Muscle of back (tissue), 3 donors: ENCODE measurements at regions not wholly inside any gene's neighbourhood (a gene's known extent, or its start where the extent isn't known, plus 50 kb on each side); places are given as distances from the start of the nearest gene placed in this dataset.
A peak's percentile ranks its signal among the peaks of the same experiment; 100 is the strongest.
"Not testable (repeated sequence)": the region's sequence is repeated elsewhere in the genome, so short reads cannot be mapped to it uniquely, and the experiment has no call there.

Experiments used
- DNase-seq, 3 donors: peaks; one replicate each; pipeline versions ENCODE4 v3.0.0 to v3.0.0-alpha.2; 2013

DNA sequence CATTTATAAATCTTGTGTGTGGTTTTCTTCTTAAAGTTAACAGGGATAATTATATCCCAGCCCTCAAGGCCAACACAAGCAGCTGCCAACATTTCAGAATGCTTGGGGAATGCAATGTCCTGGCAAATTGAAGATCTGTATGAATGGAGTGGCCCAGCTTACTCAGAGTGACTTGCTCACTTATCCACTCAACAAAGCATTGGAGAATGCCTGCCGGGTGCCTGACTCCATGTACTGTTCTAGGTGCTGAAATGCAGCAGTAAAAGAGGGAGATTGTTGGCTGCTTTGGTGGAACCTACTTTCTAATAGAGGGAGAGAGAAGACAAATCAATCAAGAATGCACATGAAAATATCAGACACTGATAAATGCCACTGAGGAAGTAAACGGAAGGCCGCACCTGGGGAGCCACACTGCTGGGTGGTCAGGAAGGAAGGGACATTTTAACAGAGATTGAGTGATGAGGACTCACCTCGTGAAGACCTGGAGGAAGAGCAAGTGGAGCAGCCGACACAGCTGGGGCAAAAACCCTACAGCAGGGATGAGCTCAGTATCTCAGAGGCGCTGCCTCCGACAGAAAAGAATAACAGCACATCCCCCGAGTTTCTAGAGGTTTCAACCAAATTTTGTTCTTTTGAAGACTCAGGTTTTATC, 61.2 kb upstream of the VASH1 start:
- no peak for DNase-seq

DNA sequence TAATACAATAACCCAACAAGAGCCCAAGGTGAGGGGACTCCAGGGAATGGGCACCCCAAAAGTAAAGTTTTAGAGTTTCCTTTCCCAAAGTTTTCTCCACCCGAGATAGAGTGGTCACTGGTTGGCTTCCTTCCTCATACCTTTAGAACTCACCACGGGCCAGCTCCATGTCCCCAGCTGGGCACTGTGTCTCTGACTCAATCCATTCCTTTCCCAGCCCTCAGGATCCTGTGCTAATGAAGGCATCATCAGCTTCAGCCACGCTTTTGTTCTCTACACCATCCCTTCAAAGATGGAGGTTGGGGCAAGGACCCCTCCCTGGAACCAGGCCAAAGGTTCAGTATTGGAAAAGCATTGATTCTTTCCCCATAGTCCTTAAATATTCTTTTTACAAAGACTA, 59.8 kb upstream of the VASH1 start:
- no peak for DNase-seq

DNA sequence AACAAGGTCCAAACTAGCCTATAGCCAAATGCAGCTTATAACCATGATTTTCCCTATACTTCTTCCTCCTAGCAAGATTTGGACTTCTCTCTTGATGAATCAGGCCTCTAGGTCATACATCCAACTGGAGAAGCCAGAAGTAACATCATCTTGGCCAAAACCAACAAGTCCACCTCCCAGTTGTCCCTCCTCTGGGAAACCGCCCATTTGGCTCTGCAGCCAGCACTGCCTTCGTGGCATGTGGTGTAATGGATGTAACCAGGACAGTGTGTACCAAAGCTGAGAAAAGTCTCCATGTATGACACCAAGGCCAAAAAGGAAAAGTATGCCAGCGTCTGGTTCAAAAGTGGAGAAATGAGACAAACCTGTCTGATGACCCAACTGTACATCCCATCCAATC, 59.3 kb upstream of the VASH1 start:
- no peak for DNase-seq

DNA sequence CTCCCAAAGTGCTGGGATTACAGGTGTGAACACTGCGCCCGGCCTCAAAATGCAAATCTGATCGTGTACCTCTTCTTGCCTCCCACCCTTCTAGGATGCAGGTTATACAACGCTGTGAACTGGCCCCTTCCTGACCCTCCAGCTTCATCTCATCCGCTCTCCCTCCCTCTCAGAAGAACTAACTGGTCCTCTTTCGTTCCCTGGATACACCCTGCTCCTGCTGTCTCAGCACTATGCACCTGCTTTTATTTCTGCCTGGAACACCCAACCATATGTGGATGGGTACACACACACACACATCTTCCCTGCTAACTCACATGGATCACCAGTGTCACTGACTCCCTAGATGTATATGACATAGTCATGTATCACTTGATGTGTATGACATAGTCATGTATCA, 56.1 kb upstream of the VASH1 start:
- no peak for DNase-seq

DNA sequence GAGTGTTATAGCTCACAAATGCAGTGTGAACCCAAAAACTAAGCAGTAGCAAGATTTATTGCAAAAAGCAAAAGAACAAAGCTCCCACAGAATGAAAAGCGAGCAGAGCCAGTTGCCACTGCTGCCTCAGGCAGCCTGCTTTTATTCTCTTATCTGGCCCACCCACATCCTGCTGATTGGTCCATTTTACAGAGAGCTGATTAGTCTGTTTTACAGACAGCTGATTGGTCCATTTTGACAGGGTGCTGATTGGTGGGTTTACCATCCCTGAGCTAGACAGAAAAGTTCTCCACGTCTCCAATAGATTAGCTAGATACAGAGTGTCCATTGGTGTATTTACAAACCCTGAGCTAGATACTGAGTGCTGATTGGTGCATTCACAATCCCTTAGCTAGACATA, 55.1 kb upstream of the VASH1 start:
- DNase-seq, result not testable (repeated sequence)

DNA sequence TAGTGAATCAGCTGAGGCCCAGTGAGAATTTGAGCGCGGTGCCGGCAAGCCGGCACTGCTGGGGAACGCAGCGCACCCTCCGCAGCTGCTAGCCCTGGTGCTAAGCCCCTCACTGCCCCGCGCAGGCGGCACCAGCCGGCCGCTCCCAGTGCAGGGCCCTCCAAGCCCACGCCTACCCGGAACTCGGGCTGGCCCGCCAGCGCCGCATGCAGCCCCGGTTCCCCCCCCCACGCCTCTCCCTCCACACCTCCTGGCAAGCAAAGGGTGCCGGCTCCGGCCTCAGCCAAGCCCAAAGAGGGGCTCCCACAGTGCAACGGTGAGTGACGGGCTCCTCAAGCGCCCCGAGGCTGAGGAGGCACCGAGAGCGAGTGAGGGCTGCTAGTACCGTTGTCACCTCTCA, 54.5 kb upstream of the VASH1 start:
- DNase-seq, result no peak

DNA sequence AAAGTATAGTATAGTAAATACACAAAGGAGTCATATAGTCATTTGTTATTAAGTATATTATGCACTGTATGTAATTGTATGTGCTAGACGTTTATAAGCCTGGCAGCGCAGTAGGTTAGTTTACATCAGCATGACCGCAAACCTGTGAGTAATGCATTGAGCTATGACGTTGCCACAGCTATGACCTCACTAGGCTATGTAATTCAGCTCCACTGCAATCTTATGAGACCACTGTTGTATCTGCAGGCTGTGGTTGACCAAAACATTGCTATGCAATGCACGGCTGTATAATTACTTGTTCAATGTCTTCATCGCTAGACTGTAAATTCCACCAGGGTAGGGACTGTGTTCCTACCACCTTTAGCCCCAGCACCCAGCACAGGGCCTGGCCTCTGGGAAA, 53.2 kb upstream of the VASH1 start:
- no peak for DNase-seq

DNA sequence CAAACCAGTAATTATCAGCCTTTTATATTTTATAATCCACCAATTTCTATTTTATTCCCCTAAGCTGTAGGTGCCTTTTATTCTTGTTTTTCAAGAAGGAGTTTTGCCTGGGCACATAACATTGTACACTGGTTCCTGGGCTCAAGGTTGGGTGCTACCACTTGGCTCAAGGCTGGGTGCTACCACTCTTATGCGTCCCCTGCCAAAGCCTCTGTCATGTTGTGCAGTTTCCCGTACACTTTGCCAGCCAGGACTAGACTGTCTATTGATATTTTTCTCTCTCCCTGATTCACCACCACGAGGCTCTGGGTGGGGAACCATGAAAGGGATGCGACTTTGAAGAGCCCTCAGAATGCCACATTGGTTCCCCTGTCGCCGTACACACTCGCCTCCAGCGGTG, 52.5 kb upstream of the VASH1 start:
- DNase-seq, result no peak

DNA sequence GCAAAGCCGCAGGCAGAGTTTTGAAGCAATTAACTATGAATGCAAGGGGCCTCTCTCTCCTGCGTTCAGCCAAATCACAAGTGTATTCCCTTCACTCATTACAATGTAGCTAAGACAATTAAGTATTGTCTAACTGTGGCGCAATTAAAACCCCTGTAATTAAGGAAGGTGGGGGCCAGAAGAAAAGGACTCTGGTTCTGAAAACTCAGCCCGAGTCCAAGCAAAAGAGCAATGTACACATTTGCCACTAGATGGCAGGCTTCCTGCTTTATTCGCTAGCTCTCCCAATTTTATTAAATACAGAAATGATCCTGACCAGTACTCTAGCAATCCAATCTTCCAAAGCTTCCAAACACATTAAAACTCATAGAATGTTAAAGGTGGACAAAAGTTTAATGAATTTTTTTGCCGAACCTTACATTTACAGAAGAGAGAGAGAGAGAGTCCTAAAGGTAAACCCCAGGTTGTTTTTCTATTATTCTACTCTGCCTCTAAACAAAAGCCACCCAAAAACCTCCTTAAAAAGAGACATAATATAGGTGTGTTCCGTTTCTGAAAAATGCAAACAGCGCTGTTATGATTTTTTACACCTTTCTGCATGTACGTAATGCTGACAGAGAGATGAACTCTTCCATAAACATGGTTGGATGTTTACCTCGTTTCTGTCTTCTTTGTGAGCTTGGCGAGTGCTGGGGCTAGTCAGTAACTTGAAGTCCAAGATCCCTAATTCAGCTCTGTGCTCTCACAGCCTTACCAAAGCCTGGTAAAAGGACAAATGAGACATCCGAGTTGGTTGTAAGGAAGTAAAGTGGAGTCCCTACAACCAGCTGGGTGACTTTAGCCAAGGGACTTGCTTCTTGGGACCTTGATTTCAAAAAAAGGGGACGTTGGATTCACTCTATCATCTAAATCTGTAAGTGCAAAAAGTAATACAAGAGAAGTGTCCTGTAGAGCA, 50.9 kb upstream of the VASH1 start:
- peak in 2 of 3 donors; percentile 64 to 71 for DNase-seq
